Muscle layer of duodenum (tissue), 2 donors: ENCODE measurements at regions not wholly inside any gene's neighbourhood (a gene's known extent, or its start where the extent isn't known, plus 50 kb on each side); places are given as distances from the start of the nearest gene placed in this dataset.
"Not testable (repeated sequence)": the region's sequence is repeated elsewhere in the genome, so short reads cannot be mapped to it uniquely, and the experiment has no call there.

Experiments used
- H3K27ac ChIP-seq: one replicate; pipeline ENCODE4 v1.7.0; 2013; ENCODE audit warnings: mild to moderate bottlenecking, low read length
- H3K27me3 ChIP-seq: one replicate; pipeline ENCODE4 v1.7.0; 2013; ENCODE audit warnings: low read depth, mild to moderate bottlenecking, control low read depth, low read length
- H3K36me3 ChIP-seq, 2 donors: one replicate each; pipeline ENCODE4 v1.7.0; 2013; ENCODE audit warnings: low read length in 2 of 2, control low read depth in 1 of 2, mild to moderate bottlenecking in 1 of 2; ENCODE audit not compliant: insufficient read depth in 2 of 2, control insufficient read depth in 1 of 2
- H3K4me1 ChIP-seq, 2 donors: one replicate each; pipeline ENCODE4 v1.7.0; 2013; ENCODE audit warnings: low read length in 2 of 2, mild to moderate bottlenecking in 2 of 2, control low read depth in 1 of 2, moderate library complexity in 1 of 2; ENCODE audit not compliant: insufficient read depth in 2 of 2, control insufficient read depth in 1 of 2
- H3K4me3 ChIP-seq, 2 donors: one replicate each; pipeline ENCODE4 v1.7.0; 2013; ENCODE audit warnings: low read length in 2 of 2, low read depth in 1 of 2, mild to moderate bottlenecking in 1 of 2
- H3K9me3 ChIP-seq, 2 donors: one replicate each; pipeline ENCODE4 v1.7.0; 2013; ENCODE audit warnings: low read length in 2 of 2, control low read depth in 1 of 2, mild to moderate bottlenecking in 1 of 2; ENCODE audit not compliant: control insufficient read depth in 1 of 2
- donor health status: healthy.

DNA sequence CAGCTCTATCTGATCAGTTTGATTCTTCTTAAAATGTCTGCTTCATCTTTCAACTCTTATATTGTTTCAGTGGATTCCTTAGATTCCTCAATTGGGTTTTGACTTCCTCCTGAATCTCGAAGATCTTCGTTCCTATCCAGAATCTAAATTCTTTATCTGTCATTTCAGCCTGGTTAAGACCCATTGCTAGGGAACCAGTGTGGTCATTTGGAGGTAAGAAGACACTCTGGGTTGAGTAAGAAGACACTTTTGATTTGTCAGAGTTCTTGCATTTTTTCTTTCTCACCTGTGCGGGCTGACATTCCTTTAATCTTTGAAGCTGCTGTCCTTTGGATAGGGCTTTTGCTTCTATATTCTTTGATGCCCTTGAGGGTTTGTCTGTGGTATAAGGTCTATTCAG, 291.9 kb downstream of the SLC7A11 start:
- H3K9me3 ChIP-seq, result no peaks in the 10 kb centered on the region

DNA sequence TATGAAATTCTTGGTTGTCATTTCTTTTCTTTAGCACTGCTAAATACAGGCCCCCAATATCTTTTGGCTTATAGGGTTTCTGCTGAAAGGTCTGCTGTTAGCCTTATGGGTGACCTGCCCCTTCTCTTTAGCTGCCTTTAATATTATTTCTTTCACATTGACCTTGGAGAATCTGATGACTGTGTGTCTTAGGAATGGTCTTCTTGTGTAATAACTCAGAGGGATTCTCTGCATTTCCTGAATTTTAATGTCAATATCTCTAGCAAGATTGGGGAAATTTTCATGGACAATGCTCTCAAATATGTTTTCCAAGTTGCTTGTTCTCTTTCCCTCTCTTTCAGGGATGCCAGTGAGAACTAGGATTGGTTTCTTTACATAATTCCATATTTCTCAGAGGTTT, 292.4 kb downstream of the SLC7A11 start:
- H3K27me3 ChIP-seq, result no peaks in the 10 kb centered on the region
- no peak overlapping the region for H3K4me3 ChIP-seq
- H3K27ac ChIP-seq, result no peak overlapping the region
- no peaks in the 10 kb centered on the region for H3K36me3 ChIP-seq
- H3K9me3 ChIP-seq, result no peaks in the 10 kb centered on the region
- no peaks in the 10 kb centered on the region for H3K4me1 ChIP-seq

More for the DNA sequence above, 291.9 kb downstream of the SLC7A11 start:
- Histone ChIP-seq H3K4me3 (no peak overlapping the region), H3K4me1 (no peaks in the 10 kb centered on the region), H3K27me3 (no peaks in the 10 kb centered on the region), H3K36me3 (no peaks in the 10 kb centered on the region), H3K27ac (no peak overlapping the region)

DNA sequence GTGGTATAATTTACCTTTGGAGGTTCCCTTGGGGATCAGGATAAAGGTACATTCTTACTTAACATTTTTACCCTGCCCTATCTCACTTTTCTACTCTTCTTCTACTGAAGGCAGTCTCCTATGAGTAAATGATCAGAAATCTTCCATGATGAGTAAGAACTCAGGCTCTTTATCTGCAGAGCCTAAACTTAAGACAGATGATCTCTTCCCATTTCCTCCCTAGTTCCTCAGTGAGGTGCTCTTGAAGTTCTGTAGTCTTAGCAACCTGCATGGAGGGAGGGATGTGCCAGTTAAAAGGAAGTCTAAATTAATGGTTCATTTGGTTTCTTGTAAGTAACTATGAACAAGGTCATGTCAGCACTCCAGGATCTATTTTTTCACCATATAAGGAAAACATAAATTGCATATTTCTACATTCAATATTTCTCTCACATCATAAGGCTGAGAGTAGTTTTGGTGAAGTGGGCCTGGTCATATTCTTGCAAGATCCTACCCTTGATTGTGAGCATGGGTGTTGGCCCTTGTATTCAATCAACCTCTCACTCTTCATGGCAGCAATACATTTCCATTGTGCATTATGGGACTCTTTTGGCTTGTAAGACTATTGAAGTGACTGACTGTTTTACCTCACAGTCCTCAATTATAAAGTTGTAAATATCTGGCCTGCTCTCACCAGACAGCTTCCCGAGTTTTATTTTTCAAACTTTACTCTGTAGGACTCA, 295.5 kb downstream of the SLC7A11 start:
- H3K36me3 ChIP-seq, result no peaks in the 10 kb centered on the region
- H3K27me3 ChIP-seq, result no peaks in the 10 kb centered on the region
- H3K9me3 ChIP-seq, result no peaks in the 10 kb centered on the region
- no peak overlapping the region for H3K27ac ChIP-seq
- H3K4me1 ChIP-seq, result no peaks in the 10 kb centered on the region
- H3K4me3 ChIP-seq, result no peak overlapping the region

DNA sequence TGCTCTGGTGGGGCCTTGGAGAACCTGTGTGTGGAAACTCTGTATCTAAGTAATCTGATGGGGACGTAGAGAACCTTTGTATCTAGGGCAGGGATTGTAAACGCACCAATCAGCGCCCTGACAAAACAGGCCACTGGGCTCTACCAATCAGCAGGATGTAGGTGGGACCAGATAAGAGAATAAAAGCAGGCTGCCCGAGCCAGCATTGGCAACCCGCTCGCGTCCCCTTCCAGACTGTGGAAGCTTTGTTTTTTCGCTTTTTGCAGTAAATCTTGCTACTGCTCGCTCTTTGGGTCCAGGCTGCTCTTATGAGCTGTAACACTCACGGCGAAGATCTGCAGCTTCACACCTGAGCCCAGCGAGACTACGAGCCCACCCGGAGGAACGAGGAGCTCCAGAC, 299.3 kb downstream of the SLC7A11 start:
- not testable (repeated sequence) for H3K27ac ChIP-seq, H3K4me3 ChIP-seq, H3K4me1 ChIP-seq

DNA sequence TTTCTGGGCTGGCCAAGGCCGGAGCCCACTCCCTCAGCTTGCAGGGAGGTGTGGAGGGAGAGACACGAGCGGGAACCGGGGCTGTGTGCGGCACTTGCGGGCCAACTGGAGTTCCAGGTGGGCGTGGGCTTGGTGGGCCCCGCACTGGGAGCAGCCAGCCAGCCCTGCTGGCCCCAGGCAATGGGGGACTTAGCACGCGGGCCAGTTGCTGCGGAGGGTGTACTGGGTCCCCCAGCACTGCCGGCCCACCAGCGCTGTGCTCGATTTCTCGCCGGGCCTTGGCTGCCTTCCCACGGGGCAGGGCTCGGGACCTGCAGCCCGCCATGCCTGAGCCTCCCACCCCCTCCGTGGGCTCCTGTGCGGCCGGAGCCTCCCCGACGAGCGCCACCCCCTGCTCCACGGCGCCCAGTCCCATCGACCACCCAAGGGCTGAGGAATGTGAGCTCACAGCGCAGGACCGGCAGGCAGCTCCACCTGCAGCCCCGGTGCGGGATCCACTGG, 300.1 kb downstream of the SLC7A11 start:
- not testable (repeated sequence) for H3K4me3 ChIP-seq, H3K4me1 ChIP-seq, H3K9me3 ChIP-seq, H3K27me3 ChIP-seq, H3K27ac ChIP-seq, H3K36me3 ChIP-seq

More for the DNA sequence above, 299.3 kb downstream of the SLC7A11 start:
- H3K27me3 ChIP-seq, H3K36me3 ChIP-seq, H3K9me3 ChIP-seq: not testable (repeated sequence)

DNA sequence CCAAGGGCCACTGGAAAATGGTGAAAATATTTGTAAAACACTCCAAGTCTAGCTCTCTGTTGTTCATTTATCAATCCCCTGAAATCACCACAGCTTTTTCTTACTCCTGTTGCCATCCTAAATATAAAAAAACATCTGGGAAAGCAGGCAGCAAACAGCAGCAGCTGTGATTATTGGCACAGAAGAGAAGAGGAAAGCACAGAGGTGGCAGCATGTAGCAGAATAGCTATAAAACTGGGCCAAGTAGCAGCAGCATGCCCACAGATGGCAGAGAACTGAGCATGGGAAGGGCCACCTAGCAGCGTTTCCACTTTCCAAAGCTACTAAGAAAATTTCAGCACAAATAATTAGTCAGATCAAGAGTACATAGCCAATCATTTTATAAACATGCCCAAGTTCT, 307.2 kb downstream of the SLC7A11 start:
- Histone ChIP-seq H3K9me3 (peaks cover 0 to 3% of the 10 kb centered on the region in 2 donors), H3K27me3 (no peaks in the 10 kb centered on the region), H3K27ac (no peak overlapping the region)

DNA sequence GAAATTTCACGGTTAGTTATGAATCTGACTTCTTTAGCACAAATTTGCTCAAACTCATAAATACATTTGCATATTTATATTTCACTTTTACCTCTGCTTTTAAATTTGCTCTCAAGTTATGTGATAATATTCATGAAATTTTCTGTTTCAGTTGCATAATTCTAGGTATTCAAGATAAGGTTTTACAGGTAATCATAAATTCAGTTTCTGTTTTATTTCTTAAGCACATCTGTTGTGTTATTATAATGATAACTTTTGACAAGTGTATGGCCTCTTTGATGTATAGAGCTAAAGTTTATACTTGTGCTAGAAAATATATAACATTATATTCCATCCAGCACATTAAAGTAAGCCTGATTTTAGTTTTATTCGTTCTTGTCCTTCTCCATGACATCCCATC, 308.1 kb downstream of the SLC7A11 start:
- no peak overlapping the region for H3K4me3 ChIP-seq
- peaks cover 0 to under 1% of the 10 kb centered on the region in 2 donors for H3K9me3 ChIP-seq
- no peaks in the 10 kb centered on the region for H3K36me3 ChIP-seq
- H3K27me3 ChIP-seq, result no peaks in the 10 kb centered on the region
- H3K27ac ChIP-seq, result no peak overlapping the region
- H3K4me1 ChIP-seq, result no peaks in the 10 kb centered on the region

More for the DNA sequence above, 307.2 kb downstream of the SLC7A11 start:
- Histone ChIP-seq H3K4me3 (no peak overlapping the region), H3K36me3 (no peaks in the 10 kb centered on the region), H3K4me1 (no peaks in the 10 kb centered on the region)

DNA sequence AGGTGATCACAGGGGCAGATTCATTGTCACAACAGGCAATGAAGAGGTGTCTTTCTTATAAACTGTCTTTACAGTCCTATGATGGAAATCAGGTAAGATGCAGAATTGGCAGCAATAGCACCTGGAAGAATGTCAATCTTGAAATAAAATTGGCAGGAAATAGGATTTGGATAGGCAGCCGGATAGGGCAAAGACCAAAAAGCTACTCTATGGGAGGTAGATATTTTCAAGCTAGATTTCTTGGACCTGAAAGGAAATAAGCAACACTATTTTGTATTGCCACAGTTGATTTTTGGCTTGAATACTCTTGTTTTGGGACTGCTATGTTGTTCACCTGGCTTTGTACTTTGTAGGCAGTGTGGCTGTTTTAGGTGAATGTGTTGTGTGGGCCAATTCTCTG, 314.2 kb downstream of the SLC7A11 start:
- H3K4me3 ChIP-seq, result no peak overlapping the region
- no peaks in the 10 kb centered on the region for H3K36me3 ChIP-seq
- H3K27me3 ChIP-seq, result no peaks in the 10 kb centered on the region
- no peaks in the 10 kb centered on the region for H3K4me1 ChIP-seq
- no peak overlapping the region for H3K27ac ChIP-seq
- H3K9me3 ChIP-seq, result no peaks in the 10 kb centered on the region

DNA sequence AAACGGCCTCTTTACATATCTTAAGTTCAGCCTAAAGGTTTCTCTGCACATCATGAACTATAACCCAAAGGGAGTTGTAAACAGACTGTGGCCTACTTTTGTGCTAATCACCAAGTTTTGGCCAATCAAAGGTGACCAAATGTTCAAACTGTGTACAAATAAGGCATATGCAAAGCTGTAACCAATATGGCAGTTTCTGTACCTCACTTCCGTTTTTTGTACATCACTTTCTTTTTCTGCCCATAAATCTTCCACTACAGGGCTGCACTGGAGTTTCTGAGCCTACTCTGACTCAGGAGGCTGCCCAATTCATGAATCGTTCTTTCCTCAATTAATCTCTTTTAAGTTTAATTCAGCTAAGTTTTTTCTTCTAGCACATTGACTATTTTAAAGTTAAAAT, 318.7 kb downstream of the SLC7A11 start:
- no peaks in the 10 kb centered on the region for H3K9me3 ChIP-seq
- H3K4me3 ChIP-seq, result no peak overlapping the region
- no peak overlapping the region for H3K27ac ChIP-seq
- no peaks in the 10 kb centered on the region for H3K36me3 ChIP-seq
- H3K27me3 ChIP-seq, result no peaks in the 10 kb centered on the region
- no peaks in the 10 kb centered on the region for H3K4me1 ChIP-seq

DNA sequence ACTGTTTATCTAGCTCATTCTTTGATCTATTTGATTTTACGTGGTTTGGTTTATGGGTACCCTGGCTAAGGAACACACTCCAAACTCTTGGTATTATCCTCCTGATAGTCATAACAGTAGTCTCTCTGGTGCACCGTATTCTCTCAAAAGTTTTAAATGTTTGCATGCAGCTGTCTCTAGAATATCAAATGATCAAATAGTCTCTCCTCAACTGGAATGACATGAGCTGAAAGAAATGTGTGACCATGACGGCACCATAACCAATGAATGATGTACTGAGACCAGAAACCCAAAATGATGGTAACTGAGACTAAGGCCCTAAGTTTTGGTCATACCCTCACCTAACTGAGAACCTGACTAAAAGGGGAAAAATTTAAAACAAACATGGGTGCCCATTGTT, 319.4 kb downstream of the SLC7A11 start:
- Histone ChIP-seq H3K27ac (no peak overlapping the region), H3K4me1 (no peaks in the 10 kb centered on the region), H3K9me3 (no peaks in the 10 kb centered on the region), H3K27me3 (no peaks in the 10 kb centered on the region), H3K36me3 (no peaks in the 10 kb centered on the region), H3K4me3 (no peak overlapping the region)

DNA sequence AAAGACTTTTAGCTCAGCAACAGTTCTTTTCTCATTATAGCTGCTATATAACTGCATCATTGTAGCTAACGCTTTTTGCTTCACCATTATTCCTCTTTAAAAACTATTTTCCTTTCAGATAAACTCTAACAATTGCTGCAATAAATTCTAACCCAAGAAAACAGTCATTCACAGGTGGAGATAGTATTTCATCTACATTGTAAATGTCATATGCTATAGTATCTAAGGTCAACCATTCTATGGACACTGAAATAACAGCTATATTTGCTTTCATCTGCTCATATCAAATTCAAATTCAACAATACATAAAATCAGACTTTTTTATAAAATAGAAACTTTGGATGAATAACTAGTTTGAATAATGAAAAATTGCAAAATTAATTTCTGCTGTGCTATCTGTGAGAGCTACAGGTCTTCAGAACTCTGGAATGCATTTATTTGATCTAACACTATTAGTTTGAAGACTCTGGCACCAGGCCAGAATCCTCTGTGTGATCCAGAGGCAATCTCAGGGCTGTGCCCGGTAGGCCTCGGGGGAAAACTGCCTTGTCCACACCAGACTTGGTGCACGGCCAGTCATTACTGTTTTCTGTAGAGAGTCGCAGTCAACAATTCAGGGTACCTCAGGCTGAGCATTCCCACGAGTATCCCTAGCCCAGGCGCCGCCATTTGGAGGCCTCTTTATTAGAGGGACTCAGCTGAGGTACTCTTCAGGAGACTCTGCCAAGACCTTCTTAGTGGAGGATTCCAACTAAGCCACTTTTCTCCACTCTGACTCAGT, 332.4 kb downstream of the SLC7A11 start:
- no peaks in the 10 kb centered on the region for H3K9me3 ChIP-seq
- no peak overlapping the region for H3K4me3 ChIP-seq
- H3K4me1 ChIP-seq, result no peaks in the 10 kb centered on the region

More for the DNA sequence above, 332.4 kb downstream of the SLC7A11 start:
- no peaks in the 10 kb centered on the region for H3K36me3 ChIP-seq
- no peaks in the 10 kb centered on the region for H3K27me3 ChIP-seq
- no peak overlapping the region for H3K27ac ChIP-seq
